SJCRH30 (cell line): ENCODE measurements at regions not wholly inside any gene's neighbourhood (a gene's known extent, or its start where the extent isn't known, plus 50 kb on each side); places are given as distances from the start of the nearest gene placed in this dataset.
"Not testable (repeated sequence)": the region's sequence is repeated elsewhere in the genome, so short reads cannot be mapped to it uniquely, and the experiment has no call there.

Experiments
- DNase-seq, 2 experiments: peaks; one replicate each; pipeline ENCODE4 v3.0.0-alpha.2; 2015 to 2020
- H3K27ac ChIP-seq: fragments of 250-450 bp; sonication (Bioruptor Pico); 2 replicates; pipeline ENCODE4 v1.5.1; 2020; ENCODE audit warnings: mild to moderate bottlenecking, moderate library complexity
- H3K27me3 ChIP-seq: fragments of 250-450 bp; sonication (Bioruptor Pico); 2 replicates; pipeline ENCODE4 v1.5.1; 2020; ENCODE audit warnings: mild to moderate bottlenecking, moderate library complexity
- H3K36me3 ChIP-seq: fragments of 250-450 bp; sonication (Bioruptor Pico); 2 replicates; pipeline ENCODE4 v1.5.1; 2020; ENCODE audit warnings: mild to moderate bottlenecking, moderate library complexity
- H3K4me1 ChIP-seq: fragments of 250-450 bp; sonication (Bioruptor Pico); 2 replicates; pipeline ENCODE4 v1.5.1; 2020; ENCODE audit warnings: mild to moderate bottlenecking, moderate library complexity
- H3K4me3 ChIP-seq: fragments of 250-450 bp; sonication (Bioruptor Pico); 2 replicates; pipeline ENCODE4 v1.5.1; 2020; ENCODE audit warnings: mild to moderate bottlenecking, moderate library complexity
- H3K9me3 ChIP-seq: fragments of 250-450 bp; sonication (Bioruptor Pico); replicated peaks from 2 replicates; pipeline ENCODE4 v1.5.1; 2020; ENCODE audit warnings: mild to moderate bottlenecking, moderate library complexity

DNA sequence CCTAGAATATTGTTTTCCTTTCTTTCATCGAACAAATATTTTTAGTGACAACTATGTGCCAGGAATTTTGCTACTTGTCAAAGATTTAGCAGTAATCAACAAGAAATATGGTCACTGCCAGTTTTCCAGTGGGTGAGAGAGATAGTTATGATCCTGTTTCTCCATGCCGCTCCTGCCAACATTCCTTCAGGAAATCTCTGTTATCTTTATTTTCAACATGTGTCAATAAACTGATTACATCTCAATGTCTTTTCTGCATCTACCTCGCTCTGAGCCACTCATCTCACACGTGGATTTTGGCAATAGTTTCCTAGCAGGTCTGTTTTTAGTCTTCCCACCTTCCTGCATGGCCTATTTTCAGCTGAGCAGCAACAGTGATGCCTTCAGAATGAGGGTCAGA, 650.0 kb upstream of the STXBP6 start:
- Histone ChIP-seq H3K4me3 (no peak overlapping the region), H3K27ac (no peak overlapping the region), H3K36me3 (no peaks in the 10 kb centered on the region), H3K27me3 (no peaks in the 10 kb centered on the region), H3K9me3 (no peaks in the 10 kb centered on the region), H3K4me1 (no peaks in the 10 kb centered on the region)
- DNase-seq = no peak

DNA sequence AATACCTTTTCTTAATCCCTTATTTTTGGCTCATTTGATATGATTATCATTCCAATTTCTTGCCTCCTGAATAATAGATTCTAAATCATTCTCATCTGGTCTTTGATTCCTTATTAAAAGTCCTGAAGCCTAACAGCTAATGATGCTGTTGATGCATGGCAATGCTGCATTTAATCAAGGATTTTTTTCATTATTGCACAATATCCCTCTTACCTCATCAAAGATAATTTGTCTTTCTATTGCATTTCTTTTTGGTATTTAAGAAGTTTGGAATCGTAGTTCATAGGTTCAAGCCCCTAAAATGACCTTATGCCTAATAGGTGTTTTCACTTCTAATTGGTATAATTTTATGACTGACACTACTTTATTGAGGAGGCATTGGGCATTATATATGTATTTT, 648.2 kb upstream of the STXBP6 start:
- Histone ChIP-seq H3K4me1 (no peaks in the 10 kb centered on the region), H3K27me3 (no peaks in the 10 kb centered on the region), H3K27ac (no peak overlapping the region), H3K4me3 (no peak overlapping the region), H3K36me3 (no peaks in the 10 kb centered on the region), H3K9me3 (no peaks in the 10 kb centered on the region)
- no peak for DNase-seq

DNA sequence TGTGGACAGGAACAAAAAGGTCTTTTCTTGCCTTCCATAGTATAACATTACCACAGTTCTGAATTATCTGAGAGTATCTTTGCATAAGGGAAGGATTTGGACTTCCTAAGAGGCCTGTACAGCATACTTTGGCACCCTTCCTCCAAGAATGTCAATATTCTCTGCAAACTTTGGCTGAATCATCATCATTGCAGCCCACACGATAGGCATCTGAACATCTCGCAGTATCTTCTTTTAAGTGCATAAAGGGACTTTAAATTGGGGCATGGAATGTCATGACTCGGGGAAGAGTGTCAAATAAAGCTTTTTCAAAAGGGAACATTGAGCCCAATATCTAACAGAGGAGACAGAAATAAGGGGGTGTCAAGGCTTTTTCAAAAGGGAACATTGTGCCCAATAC, 646.2 kb upstream of the STXBP6 start:
- Histone ChIP-seq H3K9me3 (no peaks in the 10 kb centered on the region), H3K27me3 (no peaks in the 10 kb centered on the region), H3K36me3 (no peaks in the 10 kb centered on the region), H3K27ac (no peak overlapping the region), H3K4me1 (no peaks in the 10 kb centered on the region), H3K4me3 (no peak overlapping the region)
- DNase-seq = no peak

DNA sequence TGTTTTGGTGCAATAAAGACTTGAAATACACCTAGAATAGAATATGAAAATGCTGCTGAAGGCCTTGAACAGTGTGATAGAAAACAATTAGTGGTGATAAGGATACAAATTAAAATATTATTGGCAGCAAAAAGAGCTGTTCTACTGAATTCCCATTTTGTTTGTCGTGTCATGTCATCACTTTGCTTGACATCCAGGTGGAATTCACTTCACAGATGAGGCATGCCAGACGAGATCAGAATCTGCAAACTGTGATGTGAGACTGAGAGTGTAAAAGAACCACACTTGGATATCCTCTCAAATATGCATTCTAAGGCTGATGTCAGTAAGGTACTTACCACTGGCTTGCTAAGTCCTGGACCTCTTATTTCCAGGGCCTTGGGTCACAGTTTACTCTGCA, 635.1 kb upstream of the STXBP6 start:
- Histone ChIP-seq H3K9me3 (no peaks in the 10 kb centered on the region), H3K27ac (no peak overlapping the region), H3K36me3 (no peaks in the 10 kb centered on the region), H3K4me3 (no peak overlapping the region), H3K4me1 (no peaks in the 10 kb centered on the region), H3K27me3 (no peaks in the 10 kb centered on the region)
- DNase-seq = no peak

DNA sequence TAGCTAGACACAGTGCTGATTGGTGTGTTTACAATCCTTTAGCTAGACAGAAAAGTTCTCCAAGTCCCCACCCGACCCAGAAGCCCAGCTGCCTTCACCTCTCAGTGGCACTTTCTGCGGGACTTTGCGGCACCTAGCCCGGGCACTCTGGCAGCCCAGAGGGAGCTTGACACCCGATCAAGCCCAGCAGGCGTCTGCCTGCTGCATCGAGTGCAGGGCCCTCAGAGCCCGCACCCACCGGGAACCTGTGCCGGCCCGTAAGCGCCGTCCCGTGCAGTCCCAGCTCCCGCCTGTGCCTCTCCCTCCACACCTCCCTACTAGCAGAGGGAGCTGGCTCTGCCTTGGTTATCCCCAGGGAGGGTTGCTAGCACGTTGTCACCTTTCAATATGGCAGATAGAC, 631.0 kb upstream of the STXBP6 start:
- Histone ChIP-seq H3K36me3 (no peaks in the 10 kb centered on the region), H3K9me3 (no peaks in the 10 kb centered on the region), H3K27ac (no peak overlapping the region), H3K4me1 (no peaks in the 10 kb centered on the region), H3K27me3 (peaks cover 9% of the 10 kb centered on the region), H3K4me3 (no peak overlapping the region)
- DNase-seq = no peak

DNA sequence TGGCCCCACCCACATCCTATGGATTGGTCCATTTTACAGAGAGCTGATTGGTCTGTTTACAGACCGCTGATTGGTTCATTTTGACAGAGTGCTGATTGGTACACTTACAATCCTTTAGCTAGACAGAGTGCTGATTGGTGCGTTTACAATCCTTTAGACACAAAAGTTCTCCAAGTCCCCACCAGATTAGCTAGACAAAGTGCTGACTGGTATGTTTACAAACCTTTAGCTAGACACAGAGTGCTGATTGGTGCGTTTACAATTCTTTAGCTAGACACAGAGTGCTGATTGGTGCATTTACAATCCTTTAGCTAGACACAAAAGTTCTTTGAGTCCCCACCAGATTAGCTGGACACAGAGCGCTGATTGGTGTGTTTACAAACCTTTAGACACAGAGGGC, 630.6 kb upstream of the STXBP6 start:
- H3K9me3 ChIP-seq, DNase-seq, H3K27ac ChIP-seq, H3K27me3 ChIP-seq, H3K4me1 ChIP-seq, H3K36me3 ChIP-seq, H3K4me3 ChIP-seq: not testable (repeated sequence)

DNA sequence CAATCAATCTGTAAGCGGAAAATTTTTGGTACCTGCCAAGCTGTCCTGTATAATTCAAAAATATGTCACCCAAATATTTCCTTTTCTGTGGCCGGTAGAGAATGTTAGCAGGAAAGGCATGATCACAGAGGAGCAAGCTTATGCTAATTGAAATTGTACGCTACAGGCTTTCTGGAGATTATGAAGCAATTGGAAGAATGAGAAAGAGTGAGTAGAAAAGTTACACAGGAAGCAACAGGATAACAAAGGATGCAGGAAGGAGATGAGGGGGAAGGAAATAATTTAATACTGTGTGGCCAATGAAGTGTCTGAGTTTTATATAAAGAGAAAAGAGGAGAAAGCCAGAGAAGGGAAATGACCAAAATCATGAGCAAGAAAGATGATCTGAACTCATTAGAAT, 627.2 kb upstream of the STXBP6 start:
- no peaks in the 10 kb centered on the region for H3K4me1 ChIP-seq
- H3K9me3 ChIP-seq = no peaks in the 10 kb centered on the region
- no peak overlapping the region for H3K27ac ChIP-seq
- DNase-seq = no peak
- peaks cover 9% of the 10 kb centered on the region for H3K27me3 ChIP-seq
- no peaks in the 10 kb centered on the region for H3K36me3 ChIP-seq
- H3K4me3 ChIP-seq = no peak overlapping the region

DNA sequence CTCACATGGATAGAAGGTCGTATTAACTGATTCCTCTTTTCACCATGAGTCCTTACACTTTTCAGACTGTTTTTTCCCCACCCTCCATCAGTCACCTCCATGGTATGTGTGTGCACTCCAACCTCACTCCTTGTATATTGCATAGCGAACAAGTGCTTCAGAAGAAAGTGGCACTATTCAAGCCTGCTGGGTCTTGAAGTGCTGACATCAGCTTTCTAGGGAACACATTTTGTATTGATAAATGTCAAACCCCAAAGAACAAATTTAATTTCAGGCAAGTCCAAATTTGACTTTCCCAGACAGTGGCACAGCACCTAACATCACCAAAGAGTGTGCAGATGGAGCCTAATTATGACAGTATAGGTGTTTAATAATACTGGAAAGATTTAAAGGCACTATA, 617.4 kb upstream of the STXBP6 start:
- no peaks in the 10 kb centered on the region for H3K9me3 ChIP-seq
- H3K27me3 ChIP-seq = no peaks in the 10 kb centered on the region
- DNase-seq = no peak
- no peaks in the 10 kb centered on the region for H3K36me3 ChIP-seq
- no peaks in the 10 kb centered on the region for H3K4me1 ChIP-seq
- H3K4me3 ChIP-seq = no peak overlapping the region
- H3K27ac ChIP-seq = no peak overlapping the region

DNA sequence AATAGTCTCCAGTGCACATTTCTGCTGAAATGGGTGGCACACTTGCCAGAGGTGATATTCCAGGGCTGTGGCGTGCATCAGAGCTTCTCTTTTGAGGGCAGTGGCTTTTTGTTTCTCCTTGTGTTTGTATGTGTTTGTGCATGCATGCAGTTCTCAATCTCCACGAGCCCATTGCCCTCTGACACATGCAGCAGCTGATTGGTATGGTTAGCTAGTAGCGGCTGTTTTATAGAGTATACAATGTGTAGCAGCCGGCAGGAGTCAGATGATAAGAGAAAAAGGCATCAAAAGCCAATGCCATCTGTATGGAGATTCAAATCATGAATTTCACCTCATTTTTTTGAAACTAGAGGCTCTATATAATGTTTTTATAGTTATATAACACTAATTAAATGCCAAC, 616.9 kb upstream of the STXBP6 start:
- H3K4me1 ChIP-seq = no peaks in the 10 kb centered on the region
- H3K4me3 ChIP-seq = no peak overlapping the region
- DNase-seq = no peak
- no peak overlapping the region for H3K27ac ChIP-seq
- no peaks in the 10 kb centered on the region for H3K36me3 ChIP-seq
- H3K9me3 ChIP-seq = no peaks in the 10 kb centered on the region
- no peaks in the 10 kb centered on the region for H3K27me3 ChIP-seq

DNA sequence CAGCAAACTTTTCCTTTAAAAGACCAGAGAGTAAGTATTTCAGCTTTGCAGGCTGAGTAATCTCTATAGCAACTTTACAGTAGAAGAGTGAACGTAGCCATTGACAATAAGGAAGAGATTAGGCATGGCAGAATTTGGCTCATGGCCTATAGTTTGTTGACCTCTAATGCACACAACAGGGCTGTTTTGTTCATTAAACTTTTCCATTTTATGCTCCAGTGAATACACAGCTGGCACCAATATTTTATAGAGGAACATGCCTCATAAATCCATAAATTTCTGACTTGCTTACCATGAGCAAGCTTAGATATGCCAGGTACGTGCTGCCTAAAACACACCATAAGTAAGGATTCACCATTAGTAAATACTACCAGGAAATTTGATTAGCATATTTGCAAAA, 609.0 kb upstream of the STXBP6 start:
- Histone ChIP-seq H3K27ac (no peak overlapping the region), H3K4me1 (no peaks in the 10 kb centered on the region), H3K27me3 (no peaks in the 10 kb centered on the region), H3K4me3 (no peak overlapping the region), H3K36me3 (no peaks in the 10 kb centered on the region), H3K9me3 (no peaks in the 10 kb centered on the region)
- DNase-seq = no peak

DNA sequence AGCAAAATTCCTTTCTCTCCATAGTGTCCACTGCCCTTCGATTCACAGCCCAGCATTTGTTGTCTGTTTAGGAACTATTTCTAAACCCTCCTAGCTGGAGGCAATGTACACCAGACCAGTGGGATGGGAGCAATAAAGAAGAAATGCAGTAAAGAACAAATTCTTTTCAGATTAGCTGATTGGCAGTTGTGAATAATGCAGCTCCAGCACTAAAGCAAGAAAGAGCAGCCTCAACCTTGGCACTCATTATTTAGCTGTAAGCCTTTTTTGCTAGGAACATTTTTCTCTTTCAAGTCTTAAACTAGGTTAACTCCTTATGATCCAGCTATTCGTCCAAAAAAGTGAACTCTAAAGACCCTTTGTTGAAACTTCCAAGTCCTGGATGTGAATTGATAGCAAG, 580.5 kb upstream of the STXBP6 start:
- Histone ChIP-seq H3K27me3 (no peaks in the 10 kb centered on the region), H3K4me1 (no peaks in the 10 kb centered on the region), H3K27ac (no peak overlapping the region), H3K4me3 (no peak overlapping the region), H3K9me3 (no peaks in the 10 kb centered on the region), H3K36me3 (no peaks in the 10 kb centered on the region)
- DNase-seq = no peak

DNA sequence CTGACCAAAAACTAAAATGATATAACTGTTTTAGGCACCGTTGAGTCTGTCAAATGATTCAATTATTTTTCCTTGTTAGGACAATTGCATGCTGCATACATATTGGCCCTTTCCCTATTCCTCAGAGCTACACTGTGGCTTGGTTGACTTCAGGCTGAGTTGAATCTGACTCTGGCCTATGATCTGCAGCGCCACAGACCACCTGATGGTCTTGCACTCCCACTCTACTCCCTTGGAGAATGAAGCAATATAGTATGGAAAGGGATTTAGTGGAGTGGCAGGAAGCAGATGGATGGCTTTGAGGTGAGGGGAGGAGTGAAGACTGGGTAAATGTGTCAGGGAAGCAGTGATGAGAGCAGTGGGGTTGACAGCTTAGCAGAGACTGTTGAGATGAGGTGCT, 579.0 kb upstream of the STXBP6 start:
- H3K27ac ChIP-seq = no peak overlapping the region
- H3K9me3 ChIP-seq = no peaks in the 10 kb centered on the region
- H3K4me3 ChIP-seq = no peak overlapping the region
- H3K4me1 ChIP-seq = no peaks in the 10 kb centered on the region
- DNase-seq = no peak
- H3K27me3 ChIP-seq = no peaks in the 10 kb centered on the region
- no peaks in the 10 kb centered on the region for H3K36me3 ChIP-seq

DNA sequence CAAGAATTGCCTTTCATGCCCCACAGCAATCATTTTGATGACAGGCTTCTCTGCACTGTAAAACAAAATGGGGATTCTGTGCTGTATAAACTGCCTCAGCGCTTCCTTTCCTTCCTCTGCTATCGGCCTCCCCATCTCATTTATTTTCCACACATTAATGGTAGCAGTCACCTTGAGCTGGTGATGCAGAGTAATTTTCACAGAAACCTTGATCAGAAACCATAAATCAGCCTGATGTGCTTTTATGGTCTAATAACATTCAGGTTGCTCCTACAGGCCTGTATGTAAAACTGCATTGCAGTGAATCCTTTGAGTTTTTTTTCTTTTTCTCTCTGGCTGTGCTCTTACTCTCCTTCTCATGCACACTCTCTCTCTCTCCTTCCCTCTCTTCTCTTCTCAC, 578.4 kb upstream of the STXBP6 start:
- DNase-seq = no peak

DNA sequence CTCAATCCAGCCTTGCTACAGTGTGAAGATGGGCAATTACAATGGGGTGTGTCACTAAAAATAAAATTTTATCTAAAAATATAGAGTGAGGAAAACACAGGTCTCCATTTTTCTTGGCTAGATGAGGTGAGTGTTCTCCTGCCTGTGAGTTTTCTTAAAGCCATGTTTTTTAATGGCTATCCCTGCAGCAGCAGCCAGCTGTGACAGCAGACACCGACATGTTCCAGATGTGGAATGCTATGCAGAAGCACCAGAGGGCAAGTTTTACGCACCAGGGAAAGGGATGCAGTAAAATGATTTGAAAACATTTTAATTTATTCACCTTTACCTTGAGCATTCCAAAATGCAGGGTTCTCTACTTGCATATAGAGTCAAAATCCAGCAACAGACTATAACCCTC, 577.0 kb upstream of the STXBP6 start:
- DNase-seq = no peak
- Histone ChIP-seq H3K9me3 (no peaks in the 10 kb centered on the region), H3K36me3 (no peaks in the 10 kb centered on the region), H3K27ac (no peak overlapping the region), H3K27me3 (no peaks in the 10 kb centered on the region), H3K4me1 (no peaks in the 10 kb centered on the region), H3K4me3 (no peak overlapping the region)

More for the DNA sequence above, 578.4 kb upstream of the STXBP6 start:
- no peaks in the 10 kb centered on the region for H3K4me1 ChIP-seq
- no peak overlapping the region for H3K27ac ChIP-seq
- H3K4me3 ChIP-seq = no peak overlapping the region
- no peaks in the 10 kb centered on the region for H3K36me3 ChIP-seq
- H3K27me3 ChIP-seq = no peaks in the 10 kb centered on the region
- H3K9me3 ChIP-seq = no peaks in the 10 kb centered on the region

DNA sequence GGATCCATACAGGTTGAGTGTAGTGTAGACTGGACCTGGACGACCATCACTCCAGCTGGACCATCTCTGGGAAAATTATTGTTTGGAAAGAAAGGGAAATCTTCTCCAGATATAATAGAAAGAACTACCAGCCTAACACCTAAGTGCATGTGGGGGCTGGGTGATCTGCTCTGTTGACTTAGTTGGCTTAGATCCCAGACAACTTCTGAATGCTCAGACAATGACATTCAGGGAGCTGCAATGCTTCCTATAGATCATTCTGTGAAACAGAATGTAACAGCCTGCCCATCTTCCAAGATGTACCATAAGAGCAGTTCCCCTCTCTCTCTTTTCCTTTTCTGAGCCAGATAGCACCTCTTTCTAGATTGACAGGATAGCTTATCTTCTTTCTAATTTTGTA, 572.8 kb upstream of the STXBP6 start:
- Histone ChIP-seq H3K36me3 (no peaks in the 10 kb centered on the region), H3K4me3 (no peak overlapping the region), H3K9me3 (no peaks in the 10 kb centered on the region), H3K27ac (no peak overlapping the region), H3K4me1 (no peaks in the 10 kb centered on the region), H3K27me3 (no peaks in the 10 kb centered on the region)
- no peak for DNase-seq

DNA sequence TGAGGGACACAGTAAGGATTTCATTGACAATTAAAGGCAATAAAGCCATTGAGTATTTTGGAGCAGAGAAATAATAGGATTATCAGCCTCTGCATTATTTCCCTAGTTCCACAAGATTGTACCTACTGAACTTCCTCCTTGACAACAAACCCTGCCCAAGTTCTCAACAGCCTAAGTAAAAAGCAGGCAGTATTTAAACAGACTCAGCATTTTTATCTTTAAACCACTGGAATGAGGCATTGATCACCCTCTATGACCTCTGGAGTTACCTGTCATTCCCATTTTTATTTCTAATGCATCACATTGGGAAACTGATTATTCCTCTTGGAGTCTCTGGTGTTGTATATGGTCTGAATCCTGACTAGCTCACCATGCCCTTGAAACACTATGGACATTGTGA, 570.6 kb upstream of the STXBP6 start:
- H3K36me3 ChIP-seq = no peaks in the 10 kb centered on the region

DNA sequence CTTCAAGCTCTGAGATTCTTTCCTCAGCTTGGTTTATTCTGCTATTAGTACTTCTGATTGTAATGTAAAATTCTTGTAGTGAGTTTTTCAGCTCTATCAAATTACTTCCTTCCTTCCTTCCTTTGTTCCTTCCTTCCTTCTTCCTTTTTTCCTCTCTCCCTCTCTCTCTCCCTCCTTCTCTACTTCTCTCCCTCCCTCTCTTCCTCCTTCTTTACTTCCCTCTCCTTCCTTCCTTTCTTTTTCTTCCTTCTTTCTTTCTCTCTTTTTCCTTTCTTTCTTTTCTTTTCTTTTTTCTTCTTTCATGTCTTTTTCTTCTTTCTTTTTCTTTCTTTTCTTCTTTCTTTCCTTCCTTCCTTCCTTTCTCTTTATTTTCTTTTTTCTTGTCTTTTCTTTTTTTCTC, 565.2 kb upstream of the STXBP6 start:
- Histone ChIP-seq H3K4me3 (no peak overlapping the region), H3K4me1 (no peaks in the 10 kb centered on the region), H3K9me3 (no peaks in the 10 kb centered on the region), H3K27ac (no peak overlapping the region), H3K27me3 (no peaks in the 10 kb centered on the region), H3K36me3 (no peaks in the 10 kb centered on the region)
- DNase-seq = no peak

More for the DNA sequence above, 570.6 kb upstream of the STXBP6 start:
- Histone ChIP-seq H3K9me3 (no peaks in the 10 kb centered on the region), H3K27ac (no peak overlapping the region), H3K4me3 (no peak overlapping the region), H3K27me3 (no peaks in the 10 kb centered on the region), H3K4me1 (no peaks in the 10 kb centered on the region)
- no peak for DNase-seq
